ENCODE measurements at regions not wholly inside any gene's neighbourhood (a gene's known extent, or its start where the extent isn't known, plus 50 kb on each side); places are given as distances from the start of the nearest gene placed in this dataset.
"Not testable (repeated sequence)": the region's sequence is repeated elsewhere in the genome, so short reads cannot be mapped to it uniquely, and the experiment has no call there.

DNA sequence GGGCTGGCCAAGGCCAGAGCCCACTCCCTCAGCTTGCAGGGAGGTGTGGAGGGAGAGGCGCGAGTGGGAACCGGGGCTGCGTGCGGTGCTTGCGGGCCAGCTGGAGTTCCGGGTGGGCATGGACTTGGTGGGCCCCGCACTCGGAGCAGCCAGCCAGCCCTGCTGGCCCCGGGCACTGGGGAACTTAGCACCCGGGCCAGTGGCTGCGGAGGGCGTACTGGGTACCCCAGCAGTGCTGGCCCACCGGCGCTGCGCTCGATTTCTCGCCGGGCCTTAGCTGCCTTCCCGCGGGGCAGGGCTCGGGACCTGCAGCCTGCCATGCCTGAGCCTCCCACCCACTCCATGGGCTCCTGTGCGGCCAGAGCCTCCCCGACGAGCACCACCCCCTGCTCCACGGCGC is 599.6 kb downstream of the TGIF2LX start:
- H3K36me3 ChIP-seq (ENCODE audit: control insufficient read depth in 2 of 2, insufficient read depth in 1 of 2, low read length in 2 of 2); H3K4me3 ChIP-seq (ENCODE audit: low read depth, low read length); H3K9me3 ChIP-seq (ENCODE audit: control insufficient read depth, insufficient read depth, low read depth, low read length); H3K4me1 ChIP-seq (ENCODE audit: control insufficient read depth, insufficient read depth, low read length); POLR2A ChIA-PET; CTCF ChIA-PET; H3K27ac ChIP-seq (ENCODE audit: extremely low read depth, low read depth, low read length): not testable (repeated sequence)

GRCh38 chrX:90524383-90524968 is 602.8 kb downstream of the TGIF2LX start:
- H3K27ac ChIP-seq (ENCODE audit: extremely low read depth, low read depth, low read length); H3K4me1 ChIP-seq (ENCODE audit: control insufficient read depth, insufficient read depth, low read length); H3K36me3 ChIP-seq (ENCODE audit: control insufficient read depth in 2 of 2, insufficient read depth in 1 of 2, low read length in 2 of 2); POLR2A ChIA-PET; H3K9me3 ChIP-seq (ENCODE audit: control insufficient read depth, insufficient read depth, low read depth, low read length); H3K4me3 ChIP-seq (ENCODE audit: low read depth, low read length); CTCF ChIA-PET: not testable (repeated sequence)
